ENCODE measurements at regions not wholly inside any gene's neighbourhood (a gene's known extent, or its start where the extent isn't known, plus 50 kb on each side); places are given as distances from the start of the nearest gene placed in this dataset.

GRCh38 chr18:76708071-76708721, 114.2 kb upstream of the ZNF236 start:
- no peak for FAIRE-seq
- 0 out of 2 replicates have a peak overlapping the region, but pooled peaks have one; percentile 77 for H2AFZ ChIP-seq (ENCODE audit: low read length)

More at GRCh38 chr18:76708071-76708721, 114.2 kb upstream of the ZNF236 start:
- Histone ChIP-seq H3K79me1 (ENCODE audit: low read depth, low read length) (no peaks in the 10 kb centered on the region), H4K20me1 (replicated peaks in 1 of 2; ENCODE audit: control insufficient read depth in 1 of 2, insufficient read depth in 2 of 2, low read length in 2 of 2) (no peaks in the 10 kb centered on the region), H2BK20ac (ENCODE audit: low read length) (no peak overlapping the region), H4K5ac (ENCODE audit: insufficient read length, low read depth, low read length) (no peak overlapping the region), H4K8ac (ENCODE audit: extremely low read depth, insufficient read depth, low read length) (peak overlapping the region; percentile 41; the same call in 1 of the 2 replicates), H4K91ac (replicated peaks; ENCODE audit: insufficient read length, low read length) (peak overlapping the region; percentile 10), H3K14ac (ENCODE audit: insufficient read length) (no peak overlapping the region), H3K4me1 (replicated peaks in 1 of 4; ENCODE audit: control insufficient read depth in 3 of 4, insufficient read depth in 4 of 4, low read length in 3 of 4) (no peaks in the 10 kb centered on the region; a peak in 1 of 7 replicates), H2AK5ac (ENCODE audit: low read depth, low read length) (no peak overlapping the region), H3K18ac (ENCODE audit: extremely low read depth, low read length) (no peak overlapping the region), H3K27me3 (replicated peaks in 1 of 4; ENCODE audit: control insufficient read depth in 3 of 4, extremely low read depth in 1 of 4, insufficient read depth in 3 of 4, low read length in 3 of 4) (no peaks in the 10 kb centered on the region), H2BK12ac (ENCODE audit: low read depth, low read length) (no peak overlapping the region), H3K4ac (replicated peaks; ENCODE audit: insufficient read length, low read depth, low read length) (no peak overlapping the region), H2BK15ac (ENCODE audit: low read length) (0 out of 2 replicates have a peak overlapping the region, but pooled peaks have one; percentile 40), H3K4me2 (ENCODE audit: insufficient read depth in 1 of 2, low read depth in 2 of 2, low read length in 2 of 2) (no peak overlapping the region), H3K27ac (ENCODE audit: low read depth, low read length) (no peak overlapping the region), H3K9me3 (ENCODE audit: insufficient read depth in 2 of 2, low read depth in 1 of 2, low read length in 1 of 2) (no peaks in the 10 kb centered on the region; a peak in 1 of 4 replicates), H3K4me3 (ENCODE audit: extremely low read depth in 1 of 4, insufficient read depth in 2 of 4, low read depth in 3 of 4, low read length in 4 of 4) (no peak overlapping the region), H2BK5ac (ENCODE audit: low read depth, low read length) (no peak overlapping the region), H3K56ac (replicated peaks; ENCODE audit: insufficient read length, low read depth, low read length) (no peak overlapping the region), H3K23me2 (ENCODE audit: low read depth, low read length) (no peaks in the 10 kb centered on the region), H3K79me2 (ENCODE audit: control insufficient read depth in 1 of 2, insufficient read depth in 2 of 2, low read length in 2 of 2) (no peaks in the 10 kb centered on the region), H3K9ac (replicated peaks in 1 of 4; ENCODE audit: extremely low read depth in 1 of 4, low read depth in 3 of 4, low read length in 3 of 4) (no peak overlapping the region), H3K36me3 (ENCODE audit: control insufficient read depth in 2 of 4, insufficient read depth in 4 of 4, low read length in 3 of 4) (no peaks in the 10 kb centered on the region), H2BK120ac (replicated peaks; ENCODE audit: low read depth, low read length) (no peak overlapping the region), H3K23ac (ENCODE audit: insufficient read length) (no peak overlapping the region)
- DNase-seq (ENCODE audit: low read depth in 1 of 2, low spot score in 2 of 2): no peak
- TF ChIP-seq RBBP5 (IDR thresholded peaks at IDR 0.05; ENCODE audit: borderline replicate concordance, low read depth, low read length) (no peak), RFX5 (IDR thresholded peaks at IDR 0.05; ENCODE audit: borderline replicate concordance, low read depth, low read length) (no peak)
- ChIA-PET POLR2A (ENCODE audit: partially characterized antibody) (no interaction called here), CTCF (ENCODE audit: partially characterized antibody) (interaction anchor here (0.6 to 4.7 kb wide), 7 partner anchors 20 to 309 kb away, joined by 3 to 71 read pairs (median 4); no protein-coding TSS in a partner anchor)
- 92% methylated on average over 28 of the region's 28 CpGs; no CpG with 5 or more reads in 1 of the 2 experiments for WGBS, 2 experiments (ENCODE audit: extremely low coverage in 1 of 2, insufficient coverage in 1 of 2, insufficient read length in 1 of 2, insufficient replicate concordance in 2 of 2, low coverage in 1 of 2, low lambda C conversion rate in 2 of 2, missing lambda C conversion rate in 1 of 2)

Measured in H1 (cell line).